ENCODE measurements at regions not wholly inside any gene's neighbourhood (a gene's known extent, or its start where the extent isn't known, plus 50 kb on each side); places are given as distances from the start of the nearest gene placed in this dataset.

DNA sequence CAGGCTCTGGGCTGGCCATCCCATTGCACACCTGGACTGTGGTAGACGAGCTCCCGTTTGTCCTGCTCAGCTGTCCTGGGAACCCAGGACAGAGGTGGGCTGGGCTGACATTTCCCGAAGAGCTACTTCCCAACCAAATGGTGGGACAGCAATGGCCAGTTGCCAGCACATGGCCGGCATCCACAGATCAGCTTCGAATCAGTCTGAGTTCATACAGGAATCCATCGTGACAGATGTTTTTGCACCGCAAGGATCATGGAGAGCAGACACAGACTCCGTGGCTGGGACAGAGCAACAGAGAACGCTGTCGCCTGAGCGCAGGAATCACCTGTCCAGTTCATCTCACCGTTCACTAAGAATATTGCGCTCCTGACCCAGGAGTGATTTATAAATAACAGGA is 198.5 kb downstream of the TTLL2 start:
- Histone ChIP-seq H3K4me2 (ENCODE audit: low read length, poor library complexity, severe bottlenecking) (no peak overlapping the region), H3K23ac (ENCODE audit: low read length in 2 of 2) (no peak overlapping the region), H3K9me3 (ENCODE audit: control insufficient read depth, low read length) (no peaks in the 10 kb centered on the region), H3K4ac (ENCODE audit: low read depth in 1 of 2, low read length in 2 of 2) (no peak overlapping the region), H2BK5ac (ENCODE audit: low read depth, low read length, poor library complexity, severe bottlenecking) (no peak overlapping the region), H3K9ac (ENCODE audit: low read length) (no peak overlapping the region), H2BK120ac (ENCODE audit: low read depth, low read length) (no peak overlapping the region), H3K27ac (ENCODE audit: low read length, poor library complexity, severe bottlenecking) (no peak overlapping the region), H2AK5ac (ENCODE audit: low read length, severe bottlenecking) (no peak overlapping the region), H3K4me1 (ENCODE audit: control insufficient read depth, insufficient read depth, low read depth, low read length) (peaks cover 2% of the 10 kb centered on the region), H3K27me3 (ENCODE audit: control insufficient read depth in 1 of 2, insufficient read depth in 1 of 2, low read length in 2 of 2) (no peaks in the 10 kb centered on the region), H2AFZ (ENCODE audit: low read depth, low read length) (no peak overlapping the region), H3K18ac (ENCODE audit: low read depth in 1 of 2, low read length in 2 of 2) (no peak overlapping the region), H2BK12ac (ENCODE audit: low read length in 2 of 2) (no peak overlapping the region), H4K8ac (ENCODE audit: low read length) (no peak overlapping the region), H3K79me1 (replicated peaks; ENCODE audit: low read length, poor library complexity, severe bottlenecking) (no peaks in the 10 kb centered on the region), H3K4me3 (ENCODE audit: insufficient read depth in 1 of 2, low read depth in 1 of 2, low read length in 2 of 2) (no peak overlapping the region), H3K36me3 (ENCODE audit: control insufficient read depth in 1 of 2, insufficient read depth in 2 of 2, low read depth in 1 of 2, low read length in 2 of 2) (no peaks in the 10 kb centered on the region), H4K91ac (ENCODE audit: low read length) (no peak overlapping the region), H3K14ac (ENCODE audit: low read length in 2 of 2) (peak overlapping the region in 1 of 2 experiments; percentile 35), H2BK15ac (ENCODE audit: low read depth, poor library complexity, severe bottlenecking) (no peak overlapping the region)
- WGBS, result 95% methylated on average over 13 of the region's 13 CpGs
- DNase-seq, result no peak

DNA sequence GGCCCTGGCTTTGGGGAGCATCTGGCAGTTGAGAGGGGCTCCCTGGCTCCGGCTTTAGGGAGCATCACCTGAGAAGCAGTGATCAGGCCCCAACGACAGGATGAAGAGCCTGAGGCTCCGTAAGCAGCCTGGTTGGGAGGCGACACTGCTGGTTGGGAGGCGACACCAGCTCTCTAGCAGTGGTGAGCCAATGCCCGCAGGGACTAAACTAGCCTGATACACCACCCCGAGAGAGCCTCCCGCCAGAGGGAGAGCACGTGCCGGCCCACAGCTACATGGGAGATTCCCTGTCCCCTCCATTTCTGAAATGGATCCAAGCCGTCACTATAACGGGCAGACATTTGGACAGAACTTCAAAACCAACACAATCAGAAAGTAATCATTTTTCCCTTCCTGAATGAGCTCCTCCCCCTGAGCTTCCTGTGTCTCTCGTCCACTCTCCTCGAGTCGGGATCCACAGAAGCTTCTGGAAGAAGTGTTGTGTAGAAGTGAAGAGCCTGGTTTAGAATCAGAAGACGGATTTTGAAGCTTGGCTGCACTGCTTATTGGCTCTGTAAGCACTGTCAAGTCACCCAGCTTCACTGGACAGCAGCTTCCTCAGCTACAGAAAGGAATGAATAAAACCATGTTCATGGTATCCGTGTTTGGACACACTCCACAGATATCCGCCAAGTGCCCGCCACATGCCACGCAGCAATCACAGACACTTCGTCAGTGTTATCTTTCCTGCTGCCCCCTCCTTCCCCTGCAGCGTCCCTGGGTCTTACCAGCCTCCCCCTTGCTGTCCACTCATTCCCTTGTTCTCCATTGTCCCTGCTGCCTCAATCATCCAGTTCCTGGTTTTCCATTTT is 199.6 kb downstream of the TTLL2 start:
- Histone ChIP-seq H3K27ac (ENCODE audit: low read length, poor library complexity, severe bottlenecking) (no peak overlapping the region), H2BK12ac (ENCODE audit: low read length in 2 of 2) (no peak overlapping the region), H3K4me3 (ENCODE audit: insufficient read depth in 1 of 2, low read depth in 1 of 2, low read length in 2 of 2) (no peak overlapping the region), H2BK120ac (ENCODE audit: low read depth, low read length) (no peak overlapping the region), H4K91ac (ENCODE audit: low read length) (no peak overlapping the region), H4K8ac (ENCODE audit: low read length) (no peak overlapping the region), H3K9ac (ENCODE audit: low read length) (no peak overlapping the region), H3K4me1 (ENCODE audit: control insufficient read depth, insufficient read depth, low read depth, low read length) (peaks cover 2% of the 10 kb centered on the region), H3K4me2 (ENCODE audit: low read length, poor library complexity, severe bottlenecking) (no peak overlapping the region), H3K79me1 (replicated peaks; ENCODE audit: low read length, poor library complexity, severe bottlenecking) (no peaks in the 10 kb centered on the region), H2BK15ac (ENCODE audit: low read depth, poor library complexity, severe bottlenecking) (no peak overlapping the region), H3K27me3 (ENCODE audit: control insufficient read depth in 1 of 2, insufficient read depth in 1 of 2, low read length in 2 of 2) (no peaks in the 10 kb centered on the region), H2AK5ac (ENCODE audit: low read length, severe bottlenecking) (no peak overlapping the region), H2AFZ (ENCODE audit: low read depth, low read length) (no peak overlapping the region), H3K18ac (ENCODE audit: low read depth in 1 of 2, low read length in 2 of 2) (no peak overlapping the region), H3K23ac (ENCODE audit: low read length in 2 of 2) (no peak overlapping the region), H3K14ac (ENCODE audit: low read length in 2 of 2) (no peak overlapping the region), H3K36me3 (ENCODE audit: control insufficient read depth in 1 of 2, insufficient read depth in 2 of 2, low read depth in 1 of 2, low read length in 2 of 2) (no peaks in the 10 kb centered on the region), H2BK5ac (ENCODE audit: low read depth, low read length, poor library complexity, severe bottlenecking) (no peak overlapping the region), H3K9me3 (ENCODE audit: control insufficient read depth, low read length) (no peaks in the 10 kb centered on the region), H3K4ac (ENCODE audit: low read depth in 1 of 2, low read length in 2 of 2) (no peak overlapping the region)
- WGBS, result 86% methylated on average over 22 of the region's 22 CpGs
- no peak for DNase-seq

- Histone ChIP-seq H3K23ac (ENCODE audit: low read length in 2 of 2) (no peak overlapping the region), H4K91ac (ENCODE audit: low read length) (no peak overlapping the region), H3K18ac (ENCODE audit: low read depth in 1 of 2, low read length in 2 of 2) (no peak overlapping the region), H2AFZ (ENCODE audit: low read depth, low read length) (no peak overlapping the region), H4K8ac (ENCODE audit: low read length) (no peak overlapping the region), H3K4ac (ENCODE audit: low read depth in 1 of 2, low read length in 2 of 2) (no peak overlapping the region), H2BK12ac (ENCODE audit: low read length in 2 of 2) (no peak overlapping the region), H3K14ac (ENCODE audit: low read length in 2 of 2) (no peak overlapping the region), H2BK120ac (ENCODE audit: low read depth, low read length) (no peak overlapping the region), H2AK5ac (ENCODE audit: low read length, severe bottlenecking) (no peak overlapping the region), H3K4me3 (ENCODE audit: insufficient read depth in 1 of 2, low read depth in 1 of 2, low read length in 2 of 2) (no peak overlapping the region), H2BK5ac (ENCODE audit: low read depth, low read length, poor library complexity, severe bottlenecking) (no peak overlapping the region), H3K9me3 (ENCODE audit: control insufficient read depth, low read length) (no peaks in the 10 kb centered on the region), H3K27ac (ENCODE audit: low read length, poor library complexity, severe bottlenecking) (no peak overlapping the region), H3K79me1 (replicated peaks; ENCODE audit: low read length, poor library complexity, severe bottlenecking) (no peaks in the 10 kb centered on the region), H3K4me1 (ENCODE audit: control insufficient read depth, insufficient read depth, low read depth, low read length) (peaks cover 2% of the 10 kb centered on the region), H2BK15ac (ENCODE audit: low read depth, poor library complexity, severe bottlenecking) (no peak overlapping the region), H3K36me3 (ENCODE audit: control insufficient read depth in 1 of 2, insufficient read depth in 2 of 2, low read depth in 1 of 2, low read length in 2 of 2) (no peaks in the 10 kb centered on the region), H3K4me2 (ENCODE audit: low read length, poor library complexity, severe bottlenecking) (no peak overlapping the region), H3K27me3 (ENCODE audit: control insufficient read depth in 1 of 2, insufficient read depth in 1 of 2, low read length in 2 of 2) (peaks cover 0 to 7% of the 10 kb centered on the region in 2 experiments), H3K9ac (ENCODE audit: low read length) (no peak overlapping the region)
- DNase-seq, result no peak
- 100% methylated on average over 4 of the region's 6 CpGs for WGBS
These were observed 200.9 kb downstream of the TTLL2 start for GRCh38 chr6:167525774-167526173.

GRCh38 chr6:167526465-167527368 is 201.8 kb downstream of the TTLL2 start:
- no peak overlapping the region for H4K91ac ChIP-seq (ENCODE audit: low read length)
- no peak overlapping the region for H3K14ac ChIP-seq (ENCODE audit: low read length in 2 of 2)
- no peak overlapping the region for H3K4ac ChIP-seq (ENCODE audit: low read depth in 1 of 2, low read length in 2 of 2)
- H4K8ac ChIP-seq (ENCODE audit: low read length), result no peak overlapping the region
- no peaks in the 10 kb centered on the region for H3K36me3 ChIP-seq (ENCODE audit: control insufficient read depth in 1 of 2, insufficient read depth in 2 of 2, low read depth in 1 of 2, low read length in 2 of 2)
- H3K4me3 ChIP-seq (ENCODE audit: insufficient read depth in 1 of 2, low read depth in 1 of 2, low read length in 2 of 2), result no peak overlapping the region
- WGBS, result 92% methylated on average over 22 of the region's 23 CpGs
- peaks cover 3% of the 10 kb centered on the region for H3K4me1 ChIP-seq (ENCODE audit: control insufficient read depth, insufficient read depth, low read depth, low read length)
- no peak for DNase-seq
- H3K9me3 ChIP-seq (ENCODE audit: control insufficient read depth, low read length), result no peaks in the 10 kb centered on the region
- no peak overlapping the region for H2BK120ac ChIP-seq (ENCODE audit: low read depth, low read length)
- H3K23ac ChIP-seq (ENCODE audit: low read length in 2 of 2), result no peak overlapping the region
- H2AK5ac ChIP-seq (ENCODE audit: low read length, severe bottlenecking), result no peak overlapping the region
- H3K27me3 ChIP-seq (ENCODE audit: control insufficient read depth in 1 of 2, insufficient read depth in 1 of 2, low read length in 2 of 2), result peaks cover 0 to 7% of the 10 kb centered on the region in 2 experiments
- H2BK15ac ChIP-seq (ENCODE audit: low read depth, poor library complexity, severe bottlenecking), result no peak overlapping the region
- H2BK12ac ChIP-seq (ENCODE audit: low read length in 2 of 2), result no peak overlapping the region
- H3K9ac ChIP-seq (ENCODE audit: low read length), result no peak overlapping the region
- no peaks in the 10 kb centered on the region for H3K79me1 ChIP-seq (replicated peaks; ENCODE audit: low read length, poor library complexity, severe bottlenecking)
- H3K18ac ChIP-seq (ENCODE audit: low read depth in 1 of 2, low read length in 2 of 2), result no peak overlapping the region
- H3K4me2 ChIP-seq (ENCODE audit: low read length, poor library complexity, severe bottlenecking), result no peak overlapping the region
- no peak overlapping the region for H3K27ac ChIP-seq (ENCODE audit: low read length, poor library complexity, severe bottlenecking)
- no peak overlapping the region for H2BK5ac ChIP-seq (ENCODE audit: low read depth, low read length, poor library complexity, severe bottlenecking)
- H2AFZ ChIP-seq (ENCODE audit: low read depth, low read length), result no peak overlapping the region

Measured in mesenchymal stem cell (in vitro differentiated cells and primary cell).